ENCODE measurements at regions not wholly inside any gene's neighbourhood (a gene's known extent, or its start where the extent isn't known, plus 50 kb on each side); places are given as distances from the start of the nearest gene placed in this dataset.

DNA sequence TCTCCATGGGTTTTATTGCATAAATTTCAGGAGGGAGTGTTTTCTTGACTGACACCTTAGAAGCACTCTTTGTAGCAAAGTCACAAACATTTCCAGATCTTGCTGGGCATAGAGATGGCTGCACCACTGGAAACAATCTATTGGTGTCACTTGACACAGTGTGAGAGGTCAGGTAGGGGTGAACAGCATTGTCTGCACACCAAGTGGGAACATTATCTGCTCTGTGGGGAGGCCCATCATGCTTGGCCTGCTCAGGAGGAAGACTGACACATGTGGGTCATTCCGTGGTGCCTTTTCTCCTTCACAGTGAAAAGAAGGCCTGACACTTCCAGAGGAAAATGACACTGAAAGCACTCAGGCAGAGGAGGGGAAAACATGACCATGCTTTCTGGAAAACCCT lies 149.9 kb upstream of the GALNT15 start:
- no peaks in the 10 kb centered on the region for H3K9me1 ChIP-seq (ENCODE audit: control insufficient read depth, extremely low read depth, insufficient read depth, low read length)
- no peaks in the 10 kb centered on the region for H3K27me3 ChIP-seq (ENCODE audit: control insufficient read depth, extremely low read depth, insufficient read depth, low read length)
- DNase-seq (ENCODE audit: low read depth, low spot score) (no peak), FAIRE-seq (no peak)
- no peaks in the 10 kb centered on the region for H3K9me3 ChIP-seq (ENCODE audit: control insufficient read depth, low read depth, low read length)
- H3K4me2 ChIP-seq (ENCODE audit: control insufficient read depth, extremely low read depth, insufficient read depth, low read depth, low read length): no peak overlapping the region
- no peaks in the 10 kb centered on the region for H3K79me2 ChIP-seq (ENCODE audit: control insufficient read depth, insufficient read depth, low read length)
- dilution Hi-C loops (cut with MboI; ENCODE audit: extremely low pct_ligation_motif_present, low sequenced_read_pairs): no loop called here
- H3K4me1 ChIP-seq (ENCODE audit: control insufficient read depth, extremely low read depth, insufficient read depth, low read length): no peaks in the 10 kb centered on the region
- H3K36me3 ChIP-seq (ENCODE audit: control insufficient read depth in 2 of 2, extremely low read depth in 1 of 2, insufficient read depth in 2 of 2, low read length in 2 of 2): no peaks in the 10 kb centered on the region
- H2AFZ ChIP-seq (ENCODE audit: control insufficient read depth, low read length): no peak overlapping the region
- H3K9ac ChIP-seq (ENCODE audit: control insufficient read depth, extremely low read depth, insufficient read depth, low read length): no peak overlapping the region
- H3K27ac ChIP-seq (ENCODE audit: control insufficient read depth, insufficient read depth, low read length): no peak overlapping the region
- TF ChIP-seq EZH2 (IDR thresholded peaks at IDR 0.05; ENCODE audit: low read length): no peak
- TF ChIP-seq, protein P1, sequence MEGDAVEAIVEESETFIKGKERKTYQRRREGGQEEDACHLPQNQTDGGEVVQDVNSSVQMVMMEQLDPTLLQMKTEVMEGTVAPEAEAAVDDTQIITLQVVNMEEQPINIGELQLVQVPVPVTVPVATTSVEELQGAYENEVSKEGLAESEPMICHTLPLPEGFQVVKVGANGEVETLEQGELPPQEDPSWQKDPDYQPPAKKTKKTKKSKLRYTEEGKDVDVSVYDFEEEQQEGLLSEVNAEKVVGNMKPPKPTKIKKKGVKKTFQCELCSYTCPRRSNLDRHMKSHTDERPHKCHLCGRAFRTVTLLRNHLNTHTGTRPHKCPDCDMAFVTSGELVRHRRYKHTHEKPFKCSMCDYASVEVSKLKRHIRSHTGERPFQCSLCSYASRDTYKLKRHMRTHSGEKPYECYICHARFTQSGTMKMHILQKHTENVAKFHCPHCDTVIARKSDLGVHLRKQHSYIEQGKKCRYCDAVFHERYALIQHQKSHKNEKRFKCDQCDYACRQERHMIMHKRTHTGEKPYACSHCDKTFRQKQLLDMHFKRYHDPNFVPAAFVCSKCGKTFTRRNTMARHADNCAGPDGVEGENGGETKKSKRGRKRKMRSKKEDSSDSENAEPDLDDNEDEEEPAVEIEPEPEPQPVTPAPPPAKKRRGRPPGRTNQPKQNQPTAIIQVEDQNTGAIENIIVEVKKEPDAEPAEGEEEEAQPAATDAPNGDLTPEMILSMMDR (optimal IDR thresholded peaks at IDR 0.05 in 1 of 3, IDR thresholded peaks at IDR 0.05 in 1 of 3, conservative IDR thresholded peaks at IDR 0.05 in 1 of 3; ENCODE audit: extremely low read depth in 1 of 3, insufficient read depth in 2 of 3, low read length in 3 of 3): no peak
- H3K4me3 ChIP-seq (ENCODE audit: control insufficient read depth in 2 of 3, extremely low read depth in 1 of 3, insufficient read depth in 2 of 3, low read depth in 1 of 3, low read length in 3 of 3): no peak overlapping the region
- H4K20me1 ChIP-seq (ENCODE audit: control insufficient read depth, extremely low read depth, insufficient read depth, low read length): no peaks in the 10 kb centered on the region

DNA sequence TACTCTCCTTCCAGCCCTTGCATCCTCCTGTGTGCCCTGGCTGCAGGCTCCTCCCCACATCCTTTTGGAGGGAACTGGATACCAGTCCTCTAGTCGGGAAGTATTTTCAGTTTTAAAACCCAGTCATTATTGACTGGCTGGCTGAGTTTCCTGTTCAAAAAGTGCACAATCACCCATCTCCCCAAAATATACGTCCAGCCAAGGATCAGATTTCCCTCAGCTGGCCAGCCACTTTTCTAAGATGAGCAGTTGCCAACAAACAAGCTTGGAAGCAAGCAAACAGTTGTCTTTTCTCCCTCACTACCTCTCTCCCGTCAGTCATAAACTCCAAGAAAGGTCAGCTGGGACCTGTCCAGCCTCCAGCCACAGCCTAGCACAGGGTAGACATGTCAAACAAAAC lies 147.7 kb upstream of the GALNT15 start:
- H3K79me2 ChIP-seq (ENCODE audit: control insufficient read depth, insufficient read depth, low read length): no peaks in the 10 kb centered on the region
- no peaks in the 10 kb centered on the region for H3K4me1 ChIP-seq (ENCODE audit: control insufficient read depth, extremely low read depth, insufficient read depth, low read length)
- no peaks in the 10 kb centered on the region for H4K20me1 ChIP-seq (ENCODE audit: control insufficient read depth, extremely low read depth, insufficient read depth, low read length)
- TF ChIP-seq EZH2 (IDR thresholded peaks at IDR 0.05; ENCODE audit: low read length): no peak
- TF ChIP-seq, protein P1 (optimal IDR thresholded peaks at IDR 0.05 in 1 of 3, IDR thresholded peaks at IDR 0.05 in 1 of 3, conservative IDR thresholded peaks at IDR 0.05 in 1 of 3; ENCODE audit: extremely low read depth in 1 of 3, insufficient read depth in 2 of 3, low read length in 3 of 3): no peak
- FAIRE-seq: no peak
- no peaks in the 10 kb centered on the region for H3K9me3 ChIP-seq (ENCODE audit: control insufficient read depth, low read depth, low read length)
- H3K27me3 ChIP-seq (ENCODE audit: control insufficient read depth, extremely low read depth, insufficient read depth, low read length): no peaks in the 10 kb centered on the region
- no peak overlapping the region for H3K9ac ChIP-seq (ENCODE audit: control insufficient read depth, extremely low read depth, insufficient read depth, low read length)
- H3K4me2 ChIP-seq (ENCODE audit: control insufficient read depth, extremely low read depth, insufficient read depth, low read depth, low read length): no peak overlapping the region
- no peak overlapping the region for H2AFZ ChIP-seq (ENCODE audit: control insufficient read depth, low read length)
- H3K36me3 ChIP-seq (ENCODE audit: control insufficient read depth in 2 of 2, extremely low read depth in 1 of 2, insufficient read depth in 2 of 2, low read length in 2 of 2): no peaks in the 10 kb centered on the region
- dilution Hi-C loops (cut with MboI; ENCODE audit: extremely low pct_ligation_motif_present, low sequenced_read_pairs): no loop called here
- no peak for DNase-seq (ENCODE audit: low read depth, low spot score)
- H3K27ac ChIP-seq (ENCODE audit: control insufficient read depth, insufficient read depth, low read length): no peak overlapping the region
- H3K4me3 ChIP-seq (ENCODE audit: control insufficient read depth in 2 of 3, extremely low read depth in 1 of 3, insufficient read depth in 2 of 3, low read depth in 1 of 3, low read length in 3 of 3): no peak overlapping the region
- no peaks in the 10 kb centered on the region for H3K9me1 ChIP-seq (ENCODE audit: control insufficient read depth, extremely low read depth, insufficient read depth, low read length)

Data from keratinocyte (primary cell).